ENCODE measurements at regions not wholly inside any gene's neighbourhood (a gene's known extent, or its start where the extent isn't known, plus 50 kb on each side); places are given as distances from the start of the nearest gene placed in this dataset.
"Not testable (repeated sequence)": the region's sequence is repeated elsewhere in the genome, so short reads cannot be mapped to it uniquely, and the experiment has no call there.

DNA sequence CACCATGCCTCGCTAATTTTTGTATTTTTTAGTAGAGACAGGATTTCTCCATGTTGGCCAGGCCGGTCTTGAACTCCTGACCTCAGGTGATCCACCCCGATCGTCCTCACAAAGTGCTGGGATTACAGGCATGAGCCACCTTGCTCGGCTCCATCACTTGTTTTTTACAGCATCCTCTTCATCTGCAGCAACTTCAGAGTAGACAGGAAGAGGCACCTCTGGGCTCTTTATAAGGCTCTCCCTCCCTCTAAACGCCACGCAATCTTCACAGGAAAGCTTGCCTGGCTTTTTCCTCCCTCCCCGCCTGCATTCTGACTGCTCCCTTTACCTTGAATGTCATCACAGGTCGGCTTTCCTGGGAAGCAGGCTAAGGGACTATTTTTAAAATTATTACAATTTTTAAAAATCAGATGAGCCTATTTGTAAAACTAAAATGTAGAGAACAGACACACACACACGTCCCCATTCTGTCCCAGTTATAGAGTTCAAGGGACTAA lies 111.5 kb upstream of the LDB2 start:
- Mint-ChIP-seq H3K4me3 (no peak overlapping the region), H3K4me1 (no peaks in the 10 kb centered on the region), H3K9me3 (no peaks in the 10 kb centered on the region), H3K27ac (no peak overlapping the region), H3K36me3 (no peaks in the 10 kb centered on the region)
- DNase-seq (ENCODE audit: low spot score in 2 of 2) (no peak), ATAC-seq (no peak)

DNA sequence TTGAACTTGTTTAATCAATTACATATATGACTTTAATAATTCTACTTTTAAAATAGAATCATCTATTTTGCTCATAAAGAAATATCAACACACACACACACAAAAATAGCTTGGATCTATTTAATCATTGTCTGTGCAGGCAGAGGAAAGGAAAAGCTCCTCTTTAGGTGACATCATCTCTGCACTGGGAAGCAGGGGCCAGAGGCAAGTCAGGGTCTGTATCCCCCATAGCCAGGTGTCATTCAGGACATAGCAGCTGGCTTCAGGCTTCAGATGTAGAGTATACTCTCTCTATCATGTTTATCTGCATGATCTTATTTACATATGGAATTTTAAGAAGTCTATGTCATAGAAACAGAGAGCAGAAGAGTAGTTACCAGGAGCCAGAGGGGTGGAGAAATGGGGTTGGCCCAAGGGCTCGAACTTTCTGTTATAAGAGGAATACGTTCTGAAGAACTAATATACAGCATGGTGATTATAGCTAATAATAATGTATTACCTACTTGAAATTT lies 110.4 kb upstream of the LDB2 start:
- no peak overlapping the region for H3K27ac Mint-ChIP-seq

DNA sequence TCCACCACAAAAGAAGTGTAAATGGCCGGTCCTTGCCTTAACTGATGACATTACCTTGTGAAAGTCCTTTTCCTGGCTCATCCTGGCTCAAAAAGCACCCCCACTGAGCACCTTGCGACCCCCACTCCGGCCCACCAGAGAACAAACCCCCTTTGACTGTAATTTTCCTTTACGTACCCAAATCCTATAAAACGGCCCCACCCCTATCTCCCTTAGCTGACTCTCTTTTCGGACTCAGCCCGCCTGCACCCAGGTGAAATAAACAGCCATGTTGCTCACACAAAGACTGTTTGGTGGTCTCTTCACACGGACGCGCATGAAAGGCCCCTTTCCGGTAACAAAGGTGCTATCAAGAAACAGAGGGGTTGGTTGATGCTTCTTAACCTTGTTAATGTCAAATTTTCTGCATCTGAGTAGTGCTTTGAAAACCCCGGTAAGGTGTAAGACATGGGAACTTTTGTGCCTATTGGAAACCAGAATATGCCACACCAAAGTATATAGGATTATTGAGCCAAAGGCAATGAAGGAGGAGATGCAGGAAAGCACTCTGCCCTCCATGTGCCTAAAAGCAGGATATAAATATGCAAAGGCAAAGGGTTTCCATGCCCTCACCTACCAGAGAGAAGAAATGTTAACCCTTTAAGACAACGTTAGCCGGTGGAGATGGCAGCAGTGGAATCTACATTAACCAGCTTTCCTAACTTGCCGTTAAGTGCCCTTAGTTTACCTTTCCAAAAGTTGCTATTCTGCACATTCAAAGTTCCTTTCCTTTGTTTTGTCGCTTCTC lies 105.4 kb upstream of the LDB2 start:
- not testable (repeated sequence) for H3K36me3 Mint-ChIP-seq, H3K9me3 Mint-ChIP-seq, H3K4me1 Mint-ChIP-seq, H3K4me3 Mint-ChIP-seq, ATAC-seq, H3K27ac Mint-ChIP-seq
- DNase-seq (ENCODE audit: low spot score in 2 of 2), result peak in 1 of 2 donors; percentile 4

More for the DNA sequence above, 110.4 kb upstream of the LDB2 start:
- no peak overlapping the region for H3K4me3 Mint-ChIP-seq
- ATAC-seq, result no peak
- H3K36me3 Mint-ChIP-seq, result no peaks in the 10 kb centered on the region
- H3K4me1 Mint-ChIP-seq, result no peaks in the 10 kb centered on the region
- no peaks in the 10 kb centered on the region for H3K9me3 Mint-ChIP-seq
- no peak for DNase-seq (ENCODE audit: low spot score in 2 of 2)

DNA sequence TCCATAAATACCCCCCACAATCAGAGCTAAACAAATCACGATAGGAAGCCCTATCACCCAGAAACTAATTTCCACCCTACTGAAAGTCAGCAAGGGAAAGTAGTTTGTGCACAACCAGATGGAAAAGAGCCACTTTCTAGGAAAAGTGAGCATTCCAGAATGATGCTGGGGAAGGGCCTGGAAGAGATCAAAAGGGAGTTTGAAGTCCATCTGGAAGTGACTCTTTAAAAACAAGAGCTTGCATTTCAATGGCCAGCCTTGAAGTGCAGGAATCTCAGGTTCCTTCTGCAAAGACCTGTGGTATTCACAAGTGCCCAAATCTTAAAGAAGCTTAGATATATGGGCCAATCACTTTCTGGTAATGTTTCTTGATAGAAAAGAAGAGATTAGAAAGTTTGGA lies 97.0 kb upstream of the LDB2 start:
- Mint-ChIP-seq H3K27ac (no peak overlapping the region), H3K4me1 (no peaks in the 10 kb centered on the region), H3K4me3 (no peak overlapping the region), H3K9me3 (no peaks in the 10 kb centered on the region), H3K36me3 (no peaks in the 10 kb centered on the region)
- DNase-seq (ENCODE audit: low spot score in 2 of 2) (no peak), ATAC-seq (no peak)

DNA sequence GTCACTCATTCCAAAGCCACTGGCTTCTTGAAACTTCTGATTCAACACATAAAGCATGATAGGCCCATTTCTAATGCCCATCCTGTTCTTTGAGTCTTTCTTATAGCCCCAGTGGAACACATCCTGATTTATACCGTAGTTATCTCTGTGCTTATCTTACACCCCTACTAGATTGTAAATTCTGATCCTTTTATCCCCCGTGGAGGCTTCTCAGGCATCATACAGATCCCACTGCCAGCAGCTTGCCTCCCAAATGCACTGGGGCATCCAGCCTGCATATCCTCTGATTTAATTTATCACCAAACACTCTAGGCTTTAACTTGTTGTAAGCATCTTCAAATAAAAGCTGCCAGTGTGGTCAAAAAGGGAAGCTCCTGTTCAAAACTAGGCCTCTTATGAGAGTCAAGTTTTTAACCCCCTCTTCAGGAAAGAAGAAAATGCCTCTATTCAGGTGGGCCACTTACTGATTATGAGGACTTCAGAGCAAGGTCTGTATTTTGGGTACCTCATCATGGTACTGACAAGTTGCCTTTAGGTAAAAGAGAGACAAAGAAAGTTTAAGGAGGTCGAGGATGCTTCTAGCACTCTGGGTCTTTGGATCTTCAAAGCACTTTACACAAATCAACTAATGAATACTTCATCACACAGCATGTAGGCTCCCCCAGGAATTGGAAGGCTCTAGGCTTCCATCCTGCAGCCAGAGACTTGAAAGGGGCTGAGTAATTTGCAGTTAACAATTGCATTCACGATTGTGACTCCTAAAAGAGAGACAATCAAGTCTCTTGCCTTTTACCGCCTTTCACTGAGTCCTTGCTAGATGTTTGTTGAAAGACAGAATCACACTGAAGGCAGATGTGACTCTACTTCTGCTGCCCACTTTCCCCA lies 95.8 kb upstream of the LDB2 start:
- Mint-ChIP-seq H3K9me3 (no peaks in the 10 kb centered on the region), H3K4me1 (no peaks in the 10 kb centered on the region), H3K27ac (no peak overlapping the region), H3K36me3 (no peaks in the 10 kb centered on the region), H3K4me3 (no peak overlapping the region)
- no peak for ATAC-seq
- DNase-seq (ENCODE audit: low spot score in 2 of 2), result no peak

DNA sequence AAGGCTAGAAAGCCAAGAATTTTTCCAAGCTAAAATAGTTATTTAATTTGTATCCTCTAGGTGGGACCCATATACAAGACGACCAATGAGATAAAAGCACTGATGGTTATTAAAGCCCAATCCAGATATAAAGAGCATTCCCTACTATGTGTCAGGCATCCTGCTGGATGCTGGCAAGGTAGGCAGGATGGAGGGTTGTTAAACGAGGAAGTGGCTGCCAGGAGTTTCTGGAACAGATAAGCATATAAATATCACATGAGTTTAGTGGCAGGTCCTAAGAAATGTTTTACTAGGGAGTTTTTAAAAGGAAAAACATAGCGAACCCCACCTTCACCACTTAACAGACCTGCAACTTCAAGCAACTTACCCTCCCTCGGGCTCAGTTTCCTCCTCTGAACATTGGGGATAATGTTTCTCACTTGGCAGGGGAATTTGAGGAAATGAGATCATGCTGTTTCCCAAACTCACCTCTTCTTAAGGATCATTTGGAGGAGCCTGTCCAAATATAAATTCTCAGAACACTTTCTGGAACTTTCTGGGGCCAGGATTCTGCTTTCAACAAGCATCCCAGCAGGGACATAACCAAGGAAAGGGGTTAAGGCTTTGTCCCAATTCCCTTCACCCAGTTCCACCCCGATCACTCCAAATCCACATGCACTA lies 94.3 kb upstream of the LDB2 start:
- no peaks in the 10 kb centered on the region for H3K4me1 Mint-ChIP-seq
- H3K36me3 Mint-ChIP-seq, result no peaks in the 10 kb centered on the region
- H3K9me3 Mint-ChIP-seq, result peaks cover 3% of the 10 kb centered on the region
- no peak overlapping the region for H3K27ac Mint-ChIP-seq
- DNase-seq (ENCODE audit: low spot score in 2 of 2) (no peak), ATAC-seq (no peak)
- H3K4me3 Mint-ChIP-seq, result no peak overlapping the region

DNA sequence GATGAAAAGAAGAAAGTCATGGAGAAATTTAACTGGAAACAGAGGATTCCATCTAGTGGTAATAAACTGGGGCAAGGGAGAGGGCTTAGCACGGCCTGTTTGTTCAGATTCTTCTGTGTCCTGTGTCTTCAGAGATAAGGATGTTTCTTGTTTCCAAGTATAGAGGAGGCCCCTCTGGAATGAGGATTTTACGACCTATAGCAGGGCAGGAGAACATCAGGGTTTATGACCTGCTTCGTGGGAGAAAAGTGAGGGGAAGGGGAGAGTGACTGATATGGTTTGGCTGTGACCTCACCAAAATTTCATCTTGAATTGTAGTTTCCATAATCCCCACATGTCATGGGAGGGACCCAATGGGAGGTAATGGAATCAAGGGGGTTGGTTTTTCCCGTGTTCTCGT lies 93.0 kb upstream of the LDB2 start:
- ATAC-seq (no peak), DNase-seq (ENCODE audit: low spot score in 2 of 2) (no peak)
- no peak overlapping the region for H3K4me3 Mint-ChIP-seq
- peaks cover 3% of the 10 kb centered on the region for H3K9me3 Mint-ChIP-seq
- H3K27ac Mint-ChIP-seq, result no peak overlapping the region
- H3K36me3 Mint-ChIP-seq, result no peaks in the 10 kb centered on the region
- no peaks in the 10 kb centered on the region for H3K4me1 Mint-ChIP-seq

DNA sequence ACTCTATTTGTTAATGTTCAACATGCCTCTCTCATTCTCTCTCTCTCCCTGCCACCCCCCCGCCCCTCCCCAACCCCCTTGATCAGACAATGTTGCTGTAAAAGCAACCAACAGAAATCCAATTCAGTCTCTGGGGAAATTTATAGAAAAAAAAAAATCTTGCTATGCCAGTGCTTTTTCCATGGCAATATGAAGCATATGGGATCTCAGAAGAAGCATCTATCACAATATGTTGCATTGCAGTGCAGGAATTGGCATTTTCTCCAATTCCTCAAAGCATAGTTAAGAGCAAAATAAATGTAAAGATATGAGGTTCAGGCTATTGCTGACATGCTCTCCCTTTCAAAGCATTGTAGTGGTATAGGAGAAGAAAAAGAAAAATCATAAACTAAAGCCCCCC lies 90.9 kb upstream of the LDB2 start:
- Mint-ChIP-seq H3K4me3 (no peak overlapping the region), H3K9me3 (peaks cover 3% of the 10 kb centered on the region)

DNA sequence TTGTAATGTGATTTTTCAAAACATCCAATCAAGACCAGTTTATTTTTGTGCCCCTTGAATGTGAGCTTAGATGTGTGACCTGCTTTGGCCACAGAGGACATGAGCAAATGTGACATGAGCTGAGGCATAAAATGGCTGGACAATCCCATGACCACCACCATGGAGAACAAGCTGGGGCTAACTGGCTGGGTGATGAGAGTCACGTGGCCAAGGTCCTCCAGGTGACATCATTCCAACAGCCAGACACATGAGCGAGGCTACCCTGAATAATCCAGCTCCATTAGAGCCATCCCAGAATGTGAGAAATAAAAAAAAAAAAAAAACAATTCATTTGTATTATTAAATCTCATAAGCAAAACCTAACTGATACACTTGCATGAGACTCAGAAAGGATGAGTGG lies 90.4 kb upstream of the LDB2 start:
- Mint-ChIP-seq H3K9me3 (peaks cover 3% of the 10 kb centered on the region), H3K36me3 (no peaks in the 10 kb centered on the region), H3K4me1 (no peaks in the 10 kb centered on the region), H3K27ac (no peak overlapping the region), H3K4me3 (no peak overlapping the region)
- DNase-seq (ENCODE audit: low spot score in 2 of 2), result no peak
- ATAC-seq, result no peak

More for the DNA sequence above, 90.9 kb upstream of the LDB2 start:
- DNase-seq (ENCODE audit: low spot score in 2 of 2) (no peak), ATAC-seq (no peak)
- no peaks in the 10 kb centered on the region for H3K4me1 Mint-ChIP-seq
- no peaks in the 10 kb centered on the region for H3K36me3 Mint-ChIP-seq
- H3K27ac Mint-ChIP-seq, result no peak overlapping the region

DNA sequence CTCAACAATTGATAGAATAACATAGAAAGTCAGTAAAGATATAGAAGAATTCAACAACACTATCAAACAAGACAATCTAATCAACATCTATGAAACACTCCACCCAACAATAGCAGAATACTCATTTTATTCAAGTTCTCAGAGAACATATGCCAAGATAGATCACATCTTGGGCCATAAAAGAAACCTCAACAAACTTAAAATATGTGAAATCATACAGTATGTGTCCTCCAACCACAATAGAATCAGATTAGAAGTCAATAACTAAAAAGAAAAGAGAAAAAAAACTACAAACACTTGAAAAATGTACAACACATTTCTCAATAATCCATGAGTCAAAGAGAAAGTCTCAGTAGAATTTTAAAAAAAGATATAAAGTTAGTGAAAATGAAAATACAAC lies 78.6 kb upstream of the LDB2 start:
- no peak overlapping the region for H3K4me3 Mint-ChIP-seq
- no peaks in the 10 kb centered on the region for H3K9me3 Mint-ChIP-seq
- H3K27ac Mint-ChIP-seq, result no peak overlapping the region
- no peaks in the 10 kb centered on the region for H3K36me3 Mint-ChIP-seq
- ATAC-seq (no peak), DNase-seq (ENCODE audit: low spot score in 2 of 2) (no peak)
- H3K4me1 Mint-ChIP-seq, result no peaks in the 10 kb centered on the region

DNA sequence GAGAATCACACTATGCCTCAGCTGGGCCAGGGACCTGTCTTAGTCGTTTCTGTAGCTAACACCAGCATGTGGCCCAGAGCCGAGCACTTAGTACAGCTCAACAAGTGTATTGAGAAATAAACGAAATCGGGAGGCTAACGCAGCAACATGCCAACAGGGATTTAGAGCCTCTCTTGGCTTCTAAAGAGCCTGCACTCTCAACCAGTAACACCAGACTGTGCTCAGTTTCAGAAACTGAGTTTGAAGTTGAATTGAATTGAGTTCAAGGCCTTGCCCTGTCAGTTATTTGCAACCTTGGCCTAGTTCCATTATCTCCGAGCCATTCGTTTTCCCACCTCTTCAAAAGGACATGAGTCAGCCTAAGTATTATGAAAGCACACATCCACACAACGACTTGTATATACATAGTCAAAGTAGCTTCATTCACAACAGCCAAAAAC lies 71.3 kb upstream of the LDB2 start:
- H3K4me3 Mint-ChIP-seq, result no peak overlapping the region
- no peaks in the 10 kb centered on the region for H3K9me3 Mint-ChIP-seq
- ATAC-seq (no peak), DNase-seq (ENCODE audit: low spot score in 2 of 2) (no peak)
- H3K27ac Mint-ChIP-seq, result no peak overlapping the region
- no peaks in the 10 kb centered on the region for H3K4me1 Mint-ChIP-seq
- H3K36me3 Mint-ChIP-seq, result no peaks in the 10 kb centered on the region

DNA sequence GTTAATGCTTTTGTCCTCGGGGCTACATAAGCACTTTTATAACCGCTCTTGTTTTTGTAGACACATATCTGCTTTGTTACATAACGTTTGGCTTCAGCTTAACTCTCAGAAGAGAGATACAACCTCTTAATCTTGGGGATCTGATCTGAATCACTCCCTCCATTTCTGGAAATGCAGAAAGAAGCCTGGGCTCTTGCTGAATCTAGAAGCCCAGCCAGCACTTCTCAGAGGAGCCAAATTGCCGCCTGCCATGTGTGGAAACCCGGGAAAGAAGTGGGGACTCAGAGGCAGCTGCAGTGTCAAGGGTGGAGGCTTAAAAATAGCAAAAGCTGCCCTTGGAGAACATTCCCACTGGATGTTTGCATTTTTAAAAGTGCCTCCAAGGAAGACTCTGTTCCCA lies 69.3 kb upstream of the LDB2 start:
- ATAC-seq, result no peak
- DNase-seq (ENCODE audit: low spot score in 2 of 2), result no peak
- H3K9me3 Mint-ChIP-seq, result no peaks in the 10 kb centered on the region
- no peaks in the 10 kb centered on the region for H3K4me1 Mint-ChIP-seq
- no peak overlapping the region for H3K4me3 Mint-ChIP-seq
- no peaks in the 10 kb centered on the region for H3K36me3 Mint-ChIP-seq
- no peak overlapping the region for H3K27ac Mint-ChIP-seq

DNA sequence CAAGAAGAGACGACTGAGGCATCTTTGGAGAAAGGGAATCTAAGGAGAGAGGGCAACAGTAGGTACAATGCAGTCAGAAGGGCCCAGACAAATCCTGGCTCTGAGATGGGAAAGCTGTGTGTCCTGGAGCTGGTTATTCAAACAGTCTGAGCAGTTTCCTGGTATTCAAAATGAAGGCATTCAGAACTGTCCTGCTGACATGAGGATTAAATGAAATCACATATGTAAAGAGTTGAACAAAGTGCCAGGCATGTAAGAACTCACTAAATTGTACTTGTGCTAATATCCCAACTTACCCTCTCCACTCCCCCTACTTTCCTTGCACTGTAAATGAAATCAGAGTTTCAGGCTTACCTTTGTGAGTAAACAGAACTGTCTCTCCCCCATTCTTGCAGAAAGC lies 60.9 kb upstream of the LDB2 start:
- no peak overlapping the region for H3K4me3 Mint-ChIP-seq
- no peaks in the 10 kb centered on the region for H3K4me1 Mint-ChIP-seq
- DNase-seq (ENCODE audit: low spot score in 2 of 2) (no peak), ATAC-seq (no peak)
- H3K27ac Mint-ChIP-seq, result no peak overlapping the region
- H3K9me3 Mint-ChIP-seq, result peaks cover 7% of the 10 kb centered on the region
- H3K36me3 Mint-ChIP-seq, result no peaks in the 10 kb centered on the region

DNA sequence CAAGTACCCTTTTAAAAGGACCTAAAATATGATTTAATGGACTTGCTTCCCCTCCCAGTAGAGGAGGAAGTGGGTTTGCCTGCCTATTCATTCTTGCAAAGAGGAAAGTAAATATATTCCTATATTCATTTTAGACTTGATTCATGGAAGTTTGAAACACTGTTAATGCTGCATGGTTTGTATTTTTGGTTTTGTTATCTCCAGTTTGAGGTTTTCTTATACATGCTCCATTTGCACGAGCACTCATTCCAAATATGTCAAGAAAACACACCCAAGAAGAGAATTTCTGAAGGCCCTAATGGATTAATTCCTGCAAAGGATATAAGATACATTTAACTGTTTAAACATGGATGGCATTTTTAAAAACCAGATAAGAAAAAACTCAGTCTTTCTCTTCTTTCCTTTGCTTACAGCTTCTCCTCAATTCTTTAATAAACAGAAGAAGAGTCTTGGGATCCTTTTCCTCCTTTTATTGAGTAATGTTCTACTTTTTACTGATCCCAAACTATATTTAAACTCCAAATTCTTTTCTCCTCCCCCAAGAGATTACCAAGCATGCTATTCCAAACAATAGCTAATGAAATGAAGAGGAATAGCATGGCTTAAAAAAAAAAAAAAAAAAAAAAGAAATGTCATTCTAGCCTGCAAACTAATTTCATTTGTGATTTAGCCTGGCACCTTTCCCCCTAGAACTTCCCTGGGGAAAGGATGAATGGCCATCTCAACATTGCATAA lies 54.6 kb upstream of the LDB2 start:
- Mint-ChIP-seq H3K4me1 (no peaks in the 10 kb centered on the region), H3K9me3 (peaks cover 7% of the 10 kb centered on the region), H3K4me3 (no peak overlapping the region), H3K27ac (no peak overlapping the region), H3K36me3 (no peaks in the 10 kb centered on the region)
- DNase-seq (ENCODE audit: low spot score in 2 of 2) (no peak), ATAC-seq (no peak)

DNA sequence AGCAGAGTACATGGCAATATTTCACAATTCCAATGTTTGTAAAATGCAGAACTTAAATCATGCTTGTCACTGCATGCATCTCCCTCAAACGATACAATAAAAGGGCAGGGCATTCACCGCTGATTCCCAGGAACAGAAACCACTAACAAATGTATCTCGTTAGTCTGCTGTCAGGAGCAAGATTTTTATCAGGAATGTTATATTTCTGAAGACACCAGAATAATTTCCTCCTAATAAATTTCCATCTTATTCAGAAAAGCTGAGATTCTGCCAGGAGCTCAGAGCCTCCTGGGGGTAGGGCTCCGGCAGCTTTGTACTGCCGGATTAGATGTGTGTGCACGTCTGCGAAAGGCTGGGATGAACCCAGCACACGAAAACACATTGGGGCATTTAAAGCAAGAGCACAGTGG lies 54.0 kb upstream of the LDB2 start:
- no peak overlapping the region for H3K4me3 Mint-ChIP-seq
- DNase-seq (ENCODE audit: low spot score in 2 of 2), result no peak

More for the DNA sequence above, 54.0 kb upstream of the LDB2 start:
- H3K27ac Mint-ChIP-seq, result no peak overlapping the region
- no peaks in the 10 kb centered on the region for H3K36me3 Mint-ChIP-seq
- peaks cover 7% of the 10 kb centered on the region for H3K9me3 Mint-ChIP-seq
- H3K4me1 Mint-ChIP-seq, result no peaks in the 10 kb centered on the region
- ATAC-seq, result no peak

Measured in stimulated activated effector memory CD8-positive, alpha-beta T cell treated with anti-CD3 and anti-CD28 coated beads, Interleukin-12 subunit alpha, Interleukin-12 subunit beta, amount 100 ng/mL, for 72 hours (primary cell).